Hepatocyte (in vitro differentiated cells): ENCODE measurements at regions not wholly inside any gene's neighbourhood (a gene's known extent, or its start where the extent isn't known, plus 50 kb on each side); places are given as distances from the start of the nearest gene placed in this dataset.

Experiments
- CTCF ChIP-seq: fragments of 200-600 bp; sonication (generic); IDR thresholded peaks from 2 replicates; pipeline ENCODE4 v1.5.1; 2016; ENCODE audit warnings: antibody characterized with exemption, mild to moderate bottlenecking; ENCODE audit not compliant: poor library complexity
- EZH2 ChIP-seq: fragments of 200-600 bp; sonication (generic); IDR thresholded peaks from 2 replicates; pipeline ENCODE4 v1.6.1; 2016; ENCODE audit warnings: antibody characterized with exemption, mild to moderate bottlenecking, borderline replicate concordance
- EZH2phosphoT487 ChIP-seq: fragments of 200-600 bp; sonication (generic); IDR thresholded peaks from one replicate; pipeline ENCODE4 v1.6.1; 2018; ENCODE audit warnings: antibody characterized with exemption, mild to moderate bottlenecking, low read depth, moderate library complexity; ENCODE audit not compliant: unreplicated experiment, severe bottlenecking

GRCh38 chr2:234673501-234673900 is 176.6 kb upstream of the ARL4C start:
- TF ChIP-seq CTCF (no peak), EZH2phosphoT487 (no peak), EZH2 (no peak)
